Activated CD4-positive, alpha-beta T cell treated with anti-CD3 and anti-CD28 coated beads, Interleukin-10, Interleukin-2, amounts not matched to agents 100 ng/mL and 50 ng/mL, durations not matched to agents 16 hours and 8 hours (primary cell): ENCODE measurements at regions not wholly inside any gene's neighbourhood (a gene's known extent, or its start where the extent isn't known, plus 50 kb on each side); places are given as distances from the start of the nearest gene placed in this dataset.
A peak's percentile ranks its signal among the peaks of the same experiment; 100 is the strongest.

Experiments used
- DNase-seq: peaks from one replicate; pipeline ENCODE4 v3.0.0-alpha.2; 2020

- no peak for DNase-seq
These were observed 337.3 kb upstream of the GHITM start for GRCh38 chr10:83801983-83802382.

GRCh38 chr10:83806717-83807116 is 332.6 kb upstream of the GHITM start:
- no peak for DNase-seq

GRCh38 chr10:83809001-83809400 is 330.3 kb upstream of the GHITM start:
- no peak for DNase-seq

GRCh38 chr10:83816942-83817341 is 322.4 kb upstream of the GHITM start:
- peak; percentile 26 for DNase-seq

GRCh38 chr10:83817797-83818196 is 321.5 kb upstream of the GHITM start:
- no peak for DNase-seq

- DNase-seq, result no peak
These were observed 319.7 kb upstream of the GHITM start for GRCh38 chr10:83819609-83820008.

GRCh38 chr10:83820033-83820432 is 319.3 kb upstream of the GHITM start:
- no peak for DNase-seq

GRCh38 chr10:83824099-83824498 is 315.2 kb upstream of the GHITM start:
- no peak for DNase-seq

GRCh38 chr10:83834096-83834495 is 305.2 kb upstream of the GHITM start:
- no peak for DNase-seq

- no peak for DNase-seq
These were observed 303.2 kb upstream of the GHITM start for GRCh38 chr10:83835945-83836745.

GRCh38 chr10:83848677-83849076 is 290.6 kb upstream of the GHITM start:
- DNase-seq, result no peak

- no peak for DNase-seq
These were observed 290.2 kb upstream of the GHITM start for GRCh38 chr10:83849150-83849549.

- no peak for DNase-seq
These were observed 287.2 kb upstream of the GHITM start for GRCh38 chr10:83852146-83852545.

GRCh38 chr10:83862723-83863122 is 276.6 kb upstream of the GHITM start:
- no peak for DNase-seq

- no peak for DNase-seq
These were observed 275.9 kb upstream of the GHITM start for GRCh38 chr10:83863283-83863966.

GRCh38 chr10:83869898-83870297 is 269.4 kb upstream of the GHITM start:
- DNase-seq, result no peak

GRCh38 chr10:83871187-83872081 is 267.9 kb upstream of the GHITM start:
- DNase-seq, result peak; percentile 77

GRCh38 chr10:83880252-83880791 is 259.0 kb upstream of the GHITM start:
- no peak for DNase-seq

GRCh38 chr10:83881661-83882060 is 257.6 kb upstream of the GHITM start:
- no peak for DNase-seq

GRCh38 chr10:83886871-83887270 is 252.4 kb upstream of the GHITM start:
- no peak for DNase-seq

GRCh38 chr10:83892737-83893136 is 246.6 kb upstream of the GHITM start:
- no peak for DNase-seq

- no peak for DNase-seq
These were observed 243.1 kb upstream of the GHITM start for GRCh38 chr10:83896219-83896618.

GRCh38 chr10:83897626-83898025 is 241.7 kb upstream of the GHITM start:
- DNase-seq, result no peak
